Keratinocyte (primary cell): ENCODE measurements at regions not wholly inside any gene's neighbourhood (a gene's known extent, or its start where the extent isn't known, plus 50 kb on each side); places are given as distances from the start of the nearest gene placed in this dataset.

Experiments
- EZH2 ChIP-seq: IDR thresholded peaks from one replicate; pipeline ENCODE4 v1.6.1; 2012; ENCODE audit warnings: inconsistent platforms, mild to moderate bottlenecking, low read length, moderate library complexity
- TF ChIP-seq, protein P1 (sequence below), 3 experiments: IDR thresholded peaks in 1 of 3; conservative IDR thresholded peaks in 1 of 3; optimal IDR thresholded peaks in 1 of 3; 2 replicates in 2 of 3; 3 replicates in 1 of 3; pipeline versions ENCODE3 to v1.5.1; 2011; ENCODE audit warnings: low read length in 3 of 3, mild to moderate bottlenecking in 3 of 3, moderate library complexity in 2 of 3, control low read depth in 1 of 3, inconsistent platforms in 1 of 3; ENCODE audit not compliant: insufficient read depth in 2 of 3; ENCODE audit errors: extremely low read depth in 1 of 3

DNA sequence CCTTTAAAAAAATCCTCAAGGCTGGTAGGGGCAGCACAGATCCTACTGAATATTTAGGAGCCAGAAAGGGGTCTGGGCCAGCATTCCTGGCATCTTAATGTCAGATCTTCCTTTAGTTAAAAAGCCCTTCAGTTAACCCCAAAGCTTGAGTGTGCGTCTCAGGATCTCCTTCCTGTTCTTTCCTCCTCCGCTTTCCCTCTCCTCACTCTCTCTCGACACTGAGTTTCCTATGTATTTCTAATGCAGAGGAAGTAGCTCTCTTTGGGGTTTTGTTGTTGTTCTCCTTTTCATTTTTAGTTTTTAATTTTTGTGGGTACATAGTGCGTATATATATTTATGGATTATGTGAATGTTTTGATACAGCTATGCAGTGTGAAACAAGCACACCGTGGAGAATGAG, 109.9 kb upstream of the COPS8 start:
- TF ChIP-seq, protein P1, sequence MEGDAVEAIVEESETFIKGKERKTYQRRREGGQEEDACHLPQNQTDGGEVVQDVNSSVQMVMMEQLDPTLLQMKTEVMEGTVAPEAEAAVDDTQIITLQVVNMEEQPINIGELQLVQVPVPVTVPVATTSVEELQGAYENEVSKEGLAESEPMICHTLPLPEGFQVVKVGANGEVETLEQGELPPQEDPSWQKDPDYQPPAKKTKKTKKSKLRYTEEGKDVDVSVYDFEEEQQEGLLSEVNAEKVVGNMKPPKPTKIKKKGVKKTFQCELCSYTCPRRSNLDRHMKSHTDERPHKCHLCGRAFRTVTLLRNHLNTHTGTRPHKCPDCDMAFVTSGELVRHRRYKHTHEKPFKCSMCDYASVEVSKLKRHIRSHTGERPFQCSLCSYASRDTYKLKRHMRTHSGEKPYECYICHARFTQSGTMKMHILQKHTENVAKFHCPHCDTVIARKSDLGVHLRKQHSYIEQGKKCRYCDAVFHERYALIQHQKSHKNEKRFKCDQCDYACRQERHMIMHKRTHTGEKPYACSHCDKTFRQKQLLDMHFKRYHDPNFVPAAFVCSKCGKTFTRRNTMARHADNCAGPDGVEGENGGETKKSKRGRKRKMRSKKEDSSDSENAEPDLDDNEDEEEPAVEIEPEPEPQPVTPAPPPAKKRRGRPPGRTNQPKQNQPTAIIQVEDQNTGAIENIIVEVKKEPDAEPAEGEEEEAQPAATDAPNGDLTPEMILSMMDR (optimal IDR thresholded peaks at IDR 0.05 in 1 of 3, IDR thresholded peaks at IDR 0.05 in 1 of 3, conservative IDR thresholded peaks at IDR 0.05 in 1 of 3; ENCODE audit: extremely low read depth in 1 of 3, insufficient read depth in 2 of 3, low read length in 3 of 3), result no peak
- TF ChIP-seq EZH2, result no peak
